Activated CD8-positive, alpha-beta memory T cell treated with anti-CD3 and anti-CD28 coated beads for 36 hours (primary cell): ENCODE measurements at regions not wholly inside any gene's neighbourhood (a gene's known extent, or its start where the extent isn't known, plus 50 kb on each side); places are given as distances from the start of the nearest gene placed in this dataset.

Experiments
- CTCF ChIA-PET: fragments of 350-600 bp; sonication (Branson Sonifier 250); formaldehyde crosslinking; loops from one replicate; lab custom pipeline; 2021; ENCODE audit warnings: antibody characterized with exemption; lab: Charles Lee
- POLR2A ChIA-PET: fragments of 350-600 bp; sonication (Branson Sonifier 250); formaldehyde crosslinking; loops from one replicate; lab custom pipeline; 2021; ENCODE audit warnings: antibody characterized with exemption; lab: Charles Lee

GRCh38 chr11:104623518-104623917 is 274.7 kb downstream of the CASP12 start:
- ChIA-PET CTCF (no interaction called here), POLR2A (no interaction called here)

DNA sequence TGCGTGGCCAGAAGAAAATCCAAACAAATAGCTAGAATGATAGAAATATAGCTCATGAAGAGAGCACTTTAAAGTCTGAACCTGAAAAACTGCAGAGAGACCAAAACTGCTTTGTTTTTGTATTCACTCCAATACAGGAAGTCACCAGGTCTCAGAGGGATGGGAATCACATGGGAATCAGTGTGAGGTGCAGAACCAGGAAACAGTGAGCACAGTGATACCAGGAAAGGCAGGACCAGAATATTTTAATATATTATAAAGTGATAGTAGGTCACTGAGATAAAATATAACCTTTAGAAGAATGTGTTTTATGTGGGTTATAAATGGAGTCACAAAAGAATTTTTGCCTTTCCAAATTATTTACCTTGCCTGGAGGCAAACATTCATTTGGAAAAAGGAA is 277.3 kb downstream of the CASP12 start:
- CTCF ChIA-PET = no interaction called here
- POLR2A ChIA-PET = no interaction called here

GRCh38 chr11:104619751-104620150 is 278.5 kb downstream of the CASP12 start:
- POLR2A ChIA-PET = no interaction called here
- CTCF ChIA-PET = no interaction called here

DNA sequence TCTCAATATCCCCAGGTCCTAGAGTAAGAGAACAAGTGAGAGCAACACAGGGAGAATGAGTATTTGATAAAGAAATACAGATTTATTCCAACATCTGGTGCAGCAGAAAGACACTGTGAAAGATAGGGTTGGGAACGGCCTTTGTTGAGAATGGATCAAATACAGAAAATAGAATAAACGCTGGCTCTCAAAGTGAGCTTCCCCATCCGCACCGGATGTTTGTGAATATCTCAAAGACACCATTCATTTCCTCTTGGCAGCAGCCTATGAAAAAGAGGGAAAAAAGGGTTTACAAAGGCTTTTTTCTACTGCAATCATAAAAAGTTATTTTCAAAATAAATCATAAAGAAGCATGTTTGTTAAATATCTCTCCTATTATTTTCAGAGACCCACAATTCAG is 279.3 kb downstream of the CASP12 start:
- CTCF ChIA-PET = no interaction called here
- POLR2A ChIA-PET = no interaction called here

DNA sequence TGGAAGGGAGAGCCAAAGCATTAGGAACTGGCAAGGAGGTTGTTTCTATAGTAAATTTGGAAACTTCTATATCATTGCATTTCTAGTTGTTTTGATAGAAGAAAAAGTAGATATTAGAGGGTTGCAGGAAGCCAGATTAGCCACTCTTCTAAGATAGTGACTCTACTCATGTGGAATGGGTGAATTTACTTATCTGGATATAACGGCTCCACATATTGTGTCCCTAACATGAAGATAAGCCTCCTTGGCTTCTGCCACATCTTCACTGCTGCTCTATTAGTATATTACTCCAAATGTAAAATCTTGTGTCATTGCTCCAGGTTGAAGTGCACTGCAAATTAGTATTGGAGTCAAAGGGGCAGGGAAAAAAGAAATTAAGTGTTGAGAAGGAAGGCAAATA is 283.3 kb downstream of the CASP12 start:
- CTCF ChIA-PET = no interaction called here
- POLR2A ChIA-PET = no interaction called here

- ChIA-PET CTCF (no interaction called here), POLR2A (interaction anchor here (1.4 kb wide), 1 partner anchor 92 kb away, joined by 4 read pairs; no protein-coding TSS in a partner anchor)
Measured at GRCh38 chr11:104614117-104614680, 284.1 kb downstream of the CASP12 start.

- POLR2A ChIA-PET = no interaction called here
Measured at GRCh38 chr11:104610635-104611034, 287.6 kb downstream of the CASP12 start.

GRCh38 chr11:104609311-104610085 is 288.8 kb downstream of the CASP12 start:
- CTCF ChIA-PET = interaction anchor here (1.0 kb wide), 1 partner anchor 168 kb away, joined by 3 read pairs; no protein-coding TSS in a partner anchor
- POLR2A ChIA-PET = no interaction called here

More at GRCh38 chr11:104610635-104611034, 287.6 kb downstream of the CASP12 start:
- CTCF ChIA-PET = no interaction called here

DNA sequence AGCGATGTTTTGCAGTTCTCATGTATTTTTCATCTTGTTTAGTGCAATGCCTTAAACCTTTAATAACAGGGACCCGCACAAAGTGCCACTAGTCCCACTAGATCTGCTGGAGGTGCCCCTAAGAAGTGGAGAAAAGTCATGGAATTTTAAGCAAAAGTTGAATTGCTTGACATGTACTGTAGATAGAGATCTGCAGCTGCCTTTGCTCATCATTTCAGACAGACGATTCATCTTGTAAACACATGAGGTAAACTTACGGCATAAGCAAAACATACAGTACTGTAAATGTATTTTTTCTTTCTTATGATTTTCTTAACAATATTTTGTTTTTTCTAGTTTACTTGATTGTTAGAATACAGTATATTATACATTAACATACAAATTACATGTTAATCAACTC is 295.6 kb downstream of the CASP12 start:
- ChIA-PET CTCF (no interaction called here), POLR2A (no interaction called here)

DNA sequence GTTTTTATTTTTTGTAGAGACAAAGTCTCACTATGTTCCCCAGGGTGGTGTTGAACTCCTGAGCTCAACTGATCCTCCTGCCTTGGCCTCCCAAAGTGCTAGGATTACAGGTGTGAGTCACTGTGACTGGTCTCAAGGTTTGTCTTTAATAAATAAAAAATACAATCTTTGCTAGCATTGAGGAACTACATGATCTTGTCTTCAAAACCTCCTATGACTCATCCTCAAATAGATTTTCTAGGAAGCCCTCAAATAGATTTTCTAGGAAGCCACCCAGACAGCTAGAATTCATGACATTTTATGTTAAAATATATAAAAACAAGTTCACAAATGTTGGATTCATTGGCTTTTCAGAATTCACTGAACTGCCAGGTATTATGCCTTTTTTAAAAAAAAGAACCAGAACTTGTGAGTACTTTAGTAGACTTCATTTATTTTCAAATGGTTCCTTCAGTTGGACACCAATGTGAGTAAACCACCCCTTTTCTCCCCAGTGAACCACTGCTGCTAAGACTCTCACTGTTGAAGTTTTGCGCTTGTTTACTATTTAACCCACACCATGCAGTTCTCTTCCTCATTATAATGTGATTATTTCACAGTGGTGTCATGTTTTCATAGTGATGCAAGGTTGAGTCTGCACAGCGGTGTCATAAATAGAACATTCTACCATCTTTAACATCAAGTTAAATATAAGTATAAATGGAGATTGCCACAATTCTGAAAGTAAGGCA is 303.9 kb downstream of the CASP12 start:
- POLR2A ChIA-PET = no interaction called here
- CTCF ChIA-PET = no interaction called here

- CTCF ChIA-PET = interaction anchor here (0.6 kb wide), 1 partner anchor 1272 kb away, joined by 5 read pairs; no protein-coding TSS in a partner anchor
- POLR2A ChIA-PET = no interaction called here
Measured at GRCh38 chr11:104588970-104589369, 309.3 kb downstream of the CASP12 start.

- CTCF ChIA-PET = interaction anchor here (0.6 kb wide), 1 partner anchor 1272 kb away, joined by 5 read pairs; no protein-coding TSS in a partner anchor
- POLR2A ChIA-PET = no interaction called here
Measured at GRCh38 chr11:104588446-104588845, 309.8 kb downstream of the CASP12 start.

DNA sequence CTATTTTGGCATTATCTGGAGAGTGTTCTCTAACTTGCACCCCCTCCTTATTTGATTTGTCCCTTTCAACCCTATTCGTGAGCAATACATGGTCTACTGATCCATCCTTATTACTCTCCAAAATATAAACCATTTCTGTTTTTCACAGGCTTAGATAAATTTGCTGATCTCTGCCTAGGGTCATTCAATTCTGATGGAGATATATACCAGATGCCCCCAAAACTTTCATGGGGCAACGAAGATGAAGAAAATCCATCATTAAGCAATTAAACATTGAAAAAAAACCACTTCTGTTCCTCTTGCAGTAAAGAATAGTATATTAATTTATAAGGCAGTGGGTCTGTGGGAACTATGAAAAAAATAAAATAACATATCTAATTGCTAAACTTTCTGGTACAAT is 313.4 kb downstream of the CASP12 start:
- POLR2A ChIA-PET = no interaction called here
- CTCF ChIA-PET = no interaction called here

GRCh38 chr11:104583857-104584256 is 314.4 kb downstream of the CASP12 start:
- ChIA-PET POLR2A (no interaction called here), CTCF (no interaction called here)

DNA sequence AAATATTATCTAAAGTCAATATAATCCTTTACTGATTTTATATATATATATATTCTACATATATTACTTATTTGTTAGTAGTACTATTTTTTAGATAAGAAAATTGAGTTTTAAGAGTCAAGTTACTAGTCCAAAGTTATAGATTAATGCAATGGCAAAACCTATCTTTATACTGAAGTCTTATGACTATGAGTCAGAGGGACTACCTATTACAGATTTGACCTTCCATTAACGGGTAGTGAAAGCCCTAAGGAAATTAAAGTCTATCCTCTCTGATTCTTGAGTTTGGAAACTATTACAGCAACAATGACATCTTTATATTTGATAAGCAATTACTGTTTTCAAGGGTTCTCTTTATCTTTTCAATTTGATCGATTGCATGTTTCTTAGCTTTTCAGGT is 315.8 kb downstream of the CASP12 start:
- ChIA-PET CTCF (no interaction called here), POLR2A (no interaction called here)

DNA sequence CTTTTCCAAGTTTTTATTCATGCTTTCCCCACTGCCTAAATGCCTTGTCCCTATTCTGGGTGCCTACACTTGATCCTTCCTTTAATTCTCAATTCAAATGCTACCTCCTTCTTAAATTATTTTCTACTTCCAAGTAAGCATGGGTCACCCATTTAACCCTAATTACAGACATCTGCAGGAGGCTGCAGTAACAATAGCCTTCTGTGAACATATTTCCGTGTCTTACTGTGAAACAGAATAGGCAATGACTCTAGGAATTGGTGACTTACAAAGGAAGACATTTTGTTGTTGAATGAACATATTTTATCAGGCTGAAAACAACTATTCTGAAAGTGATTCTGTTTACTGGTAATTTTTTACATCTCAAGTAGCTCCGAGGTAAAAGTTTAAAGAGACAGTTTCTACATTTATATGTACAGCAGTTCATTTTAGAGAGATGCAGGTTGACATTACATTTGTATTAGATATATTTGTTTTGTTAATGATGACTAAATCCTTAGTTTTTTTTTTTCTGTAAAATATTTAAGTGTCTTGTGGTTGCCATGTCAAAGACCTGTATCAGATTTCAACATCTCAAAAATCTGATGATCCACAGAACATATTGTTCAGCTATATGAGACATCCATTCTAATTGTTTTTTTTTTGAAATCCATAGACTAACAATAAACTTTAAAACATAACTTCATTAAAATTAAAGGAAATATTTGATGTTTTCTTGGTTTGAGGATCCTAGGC is 316.8 kb downstream of the CASP12 start:
- POLR2A ChIA-PET = no interaction called here
- CTCF ChIA-PET = no interaction called here

DNA sequence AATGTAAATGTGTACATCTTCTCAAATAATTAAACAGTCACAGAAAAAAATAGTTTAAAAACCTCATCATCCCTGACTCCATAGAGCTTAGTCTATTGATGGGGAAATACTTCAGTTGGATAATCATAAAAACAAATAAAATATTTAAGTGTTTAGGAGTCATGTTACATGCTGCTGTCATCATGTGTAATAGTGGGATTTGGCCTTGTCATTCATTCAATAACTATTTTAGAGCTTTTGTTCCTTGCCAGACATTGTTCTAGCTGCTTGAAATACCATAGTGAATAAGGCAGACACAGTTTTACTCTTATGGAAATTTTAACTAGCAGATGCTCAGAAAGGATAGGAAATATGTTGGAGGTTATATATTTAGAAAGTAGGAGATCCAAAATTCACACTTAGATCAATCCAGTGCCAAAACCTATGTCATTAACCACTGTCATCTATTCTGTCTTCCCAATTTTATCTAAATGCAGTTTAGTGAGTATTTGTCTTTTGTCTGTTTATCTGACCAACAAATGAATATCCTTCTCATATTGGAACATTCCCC is 324.7 kb downstream of the CASP12 start:
- ChIA-PET CTCF (interaction anchor here (1.3 kb wide), 1 partner anchor 203 kb away, joined by 3 read pairs; no protein-coding TSS in a partner anchor), POLR2A (no interaction called here)

- ChIA-PET POLR2A (no interaction called here), CTCF (no interaction called here)
Measured at GRCh38 chr11:104572279-104572678, 326.0 kb downstream of the CASP12 start.

- POLR2A ChIA-PET = no interaction called here
- CTCF ChIA-PET = no interaction called here
Measured at GRCh38 chr11:104570078-104570701, 328.1 kb downstream of the CASP12 start.
